Adipocyte (in vitro differentiated cells): ENCODE measurements at regions not wholly inside any gene's neighbourhood (a gene's known extent, or its start where the extent isn't known, plus 50 kb on each side); places are given as distances from the start of the nearest gene placed in this dataset.

Experiments
- DNase-seq: peaks from one replicate; pipeline ENCODE4 v3.0.0-alpha.2; 2015; ENCODE audit warnings: low read depth
- H3K27me3 ChIP-seq: replicated peaks from 2 replicates; pipeline ENCODE4 v1.7.0; 2013; ENCODE audit warnings: mild to moderate bottlenecking, low read length, moderate library complexity; ENCODE audit not compliant: control insufficient read depth, insufficient read depth
- H3K36me3 ChIP-seq: 2 replicates; pipeline ENCODE4 v1.7.0; 2013; ENCODE audit warnings: low read length, mild to moderate bottlenecking, moderate library complexity; ENCODE audit not compliant: control insufficient read depth, insufficient read depth, severe bottlenecking
- H3K4me1 ChIP-seq: 2 replicates; pipeline ENCODE4 v1.7.0; 2013; ENCODE audit warnings: mild to moderate bottlenecking, low read length, moderate library complexity; ENCODE audit not compliant: control insufficient read depth, insufficient read depth
- H3K4me3 ChIP-seq: 2 replicates; pipeline ENCODE4 v1.7.0; 2013; ENCODE audit warnings: mild to moderate bottlenecking, low read length, moderate library complexity
- H3K9ac ChIP-seq: 2 replicates; pipeline ENCODE4 v1.7.0; 2013; ENCODE audit warnings: mild to moderate bottlenecking, low read length, moderate library complexity
- H3K9me3 ChIP-seq: 2 replicates; pipeline ENCODE4 v1.7.0; 2013; ENCODE audit warnings: mild to moderate bottlenecking, low read length, moderate library complexity; ENCODE audit not compliant: control insufficient read depth

DNA sequence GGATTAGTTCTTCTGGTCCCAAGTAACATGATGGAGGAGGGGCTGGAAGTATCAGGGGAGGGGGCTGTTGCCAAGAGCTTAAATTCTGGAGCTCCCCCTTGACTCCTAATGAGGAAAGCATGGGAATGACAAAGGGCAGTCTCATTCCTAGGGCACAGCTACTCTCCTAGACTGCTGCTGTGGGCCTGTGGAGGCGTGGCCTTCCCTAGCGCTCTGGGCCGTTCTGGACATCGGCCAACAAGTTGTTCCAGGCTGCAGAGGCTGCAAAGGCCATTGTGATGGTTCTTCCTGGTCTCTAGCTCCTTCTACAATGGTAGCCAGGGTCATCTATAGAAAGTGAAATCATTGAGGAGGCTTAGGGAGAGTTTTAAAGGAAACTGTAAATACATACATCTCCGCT lies 916.6 kb downstream of the DIAPH3 start:
- Histone ChIP-seq H3K27me3 (no peaks in the 10 kb centered on the region), H3K9me3 (no peaks in the 10 kb centered on the region), H3K36me3 (no peaks in the 10 kb centered on the region), H3K9ac (no peak overlapping the region), H3K4me1 (no peaks in the 10 kb centered on the region), H3K4me3 (no peak overlapping the region)
- no peak for DNase-seq

DNA sequence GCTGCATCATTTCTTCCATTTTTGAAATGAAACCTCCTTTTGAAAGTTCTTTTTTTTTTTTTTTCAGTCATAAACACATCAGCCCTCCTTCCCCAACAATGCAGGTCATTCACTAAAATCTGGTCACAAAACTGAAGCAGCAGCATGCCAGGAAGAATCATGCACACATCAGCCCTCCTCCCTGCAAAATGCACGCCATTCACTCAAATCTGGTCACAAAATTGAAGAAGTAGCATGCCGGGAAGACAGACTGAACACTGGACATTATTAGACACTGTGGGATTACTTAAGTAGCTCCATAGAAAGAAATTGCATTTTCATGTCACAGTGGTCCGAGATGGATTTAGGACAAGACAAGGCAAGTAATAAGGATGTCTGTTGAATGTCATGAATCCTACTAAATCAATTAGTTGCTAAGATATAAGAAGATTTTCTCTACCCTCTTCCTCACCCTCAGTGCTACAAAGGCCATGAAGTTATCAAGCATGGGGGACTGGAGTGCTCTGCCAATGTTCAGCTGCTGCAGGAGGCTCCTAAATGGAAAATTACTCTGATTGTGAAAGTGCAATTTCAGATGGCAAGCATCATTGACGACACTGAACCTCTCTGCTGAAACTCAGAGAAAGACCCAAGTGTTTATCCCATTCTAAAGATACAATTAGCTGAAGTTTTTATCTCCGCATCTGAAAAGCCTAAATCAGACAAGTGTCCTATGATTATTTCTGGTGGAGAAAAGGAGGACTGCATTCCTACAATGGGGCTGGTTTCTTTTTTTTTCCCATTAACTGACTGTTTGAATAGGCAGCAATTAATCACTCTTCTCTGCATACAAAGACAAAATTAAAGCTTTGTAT lies 913.2 kb downstream of the DIAPH3 start:
- H3K4me1 ChIP-seq, result no peaks in the 10 kb centered on the region
- DNase-seq, result no peak
- H3K9ac ChIP-seq, result no peak overlapping the region
- no peaks in the 10 kb centered on the region for H3K36me3 ChIP-seq
- H3K9me3 ChIP-seq, result no peaks in the 10 kb centered on the region
- no peak overlapping the region for H3K4me3 ChIP-seq
- no peaks in the 10 kb centered on the region for H3K27me3 ChIP-seq

DNA sequence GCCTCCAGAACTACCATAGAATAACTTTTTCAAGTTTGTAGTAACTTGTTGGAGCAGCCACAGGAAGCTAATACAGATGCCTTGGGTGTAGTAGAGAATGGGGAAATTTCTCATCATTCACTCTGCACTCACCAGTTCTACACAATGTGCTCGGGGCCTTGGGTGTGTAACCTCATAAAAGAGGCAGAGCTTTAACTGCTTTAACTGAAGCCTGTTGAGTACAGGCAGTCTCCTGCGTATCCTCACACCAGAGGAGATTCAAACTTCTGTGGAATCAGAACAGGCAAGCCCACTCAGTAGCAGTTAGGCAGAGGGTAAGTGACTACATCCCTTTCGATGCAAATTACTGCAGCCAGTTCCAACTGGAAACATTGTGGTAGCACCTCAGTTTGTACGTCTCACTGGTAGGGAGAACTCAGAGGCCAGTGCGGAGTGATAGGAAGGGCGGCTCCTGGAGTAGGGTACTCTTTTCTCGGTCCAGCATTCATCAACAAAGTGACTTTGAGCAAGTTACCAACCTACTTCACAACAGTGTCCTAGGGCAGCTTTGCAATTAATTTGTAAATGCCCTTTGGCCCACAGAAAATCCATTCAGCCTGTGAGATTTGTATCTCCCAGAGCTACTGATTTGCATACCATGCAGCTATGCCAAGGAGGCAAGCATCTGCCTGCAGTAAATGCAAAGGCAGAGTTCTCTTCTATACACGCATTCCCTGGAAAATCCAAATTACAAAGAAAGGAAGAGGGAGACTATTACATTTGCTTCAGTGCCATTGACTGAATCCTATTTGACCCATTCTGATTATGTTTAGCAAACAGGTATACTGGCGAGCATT lies 904.3 kb downstream of the DIAPH3 start:
- Histone ChIP-seq H3K9ac (no peak overlapping the region), H3K9me3 (no peaks in the 10 kb centered on the region), H3K27me3 (no peaks in the 10 kb centered on the region), H3K4me3 (no peak overlapping the region), H3K4me1 (no peaks in the 10 kb centered on the region), H3K36me3 (no peaks in the 10 kb centered on the region)
- no peak for DNase-seq

GRCh38 chr13:59261928-59262488 lies 901.7 kb downstream of the DIAPH3 start:
- no peak overlapping the region for H3K4me3 ChIP-seq
- H3K27me3 ChIP-seq, result no peaks in the 10 kb centered on the region
- no peak for DNase-seq

DNA sequence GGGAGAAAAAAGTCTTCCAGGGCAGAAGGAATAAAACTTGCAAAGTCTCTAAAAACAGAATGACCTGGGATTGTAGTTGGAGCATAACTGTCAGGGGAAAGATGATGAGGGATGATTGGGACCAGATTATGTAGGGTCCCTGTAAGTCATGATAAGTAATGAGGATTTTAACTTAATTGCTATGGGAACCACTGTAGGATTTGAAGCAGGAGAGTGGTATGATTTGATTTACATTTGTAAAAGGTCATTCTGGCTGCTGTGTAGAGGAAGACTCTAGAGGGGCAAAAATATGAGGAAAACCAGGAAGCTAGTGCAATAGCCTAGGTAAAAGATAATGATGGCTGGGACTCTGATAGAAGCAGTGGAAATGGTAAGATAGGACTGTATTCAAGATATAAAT lies 900.2 kb downstream of the DIAPH3 start:
- Histone ChIP-seq H3K4me1 (no peaks in the 10 kb centered on the region), H3K36me3 (no peaks in the 10 kb centered on the region), H3K9me3 (no peaks in the 10 kb centered on the region), H3K9ac (no peak overlapping the region), H3K4me3 (no peak overlapping the region), H3K27me3 (no peaks in the 10 kb centered on the region)
- DNase-seq, result no peak

More at GRCh38 chr13:59261928-59262488, 901.7 kb downstream of the DIAPH3 start:
- Histone ChIP-seq H3K36me3 (no peaks in the 10 kb centered on the region), H3K9ac (no peak overlapping the region), H3K9me3 (no peaks in the 10 kb centered on the region), H3K4me1 (no peaks in the 10 kb centered on the region)

DNA sequence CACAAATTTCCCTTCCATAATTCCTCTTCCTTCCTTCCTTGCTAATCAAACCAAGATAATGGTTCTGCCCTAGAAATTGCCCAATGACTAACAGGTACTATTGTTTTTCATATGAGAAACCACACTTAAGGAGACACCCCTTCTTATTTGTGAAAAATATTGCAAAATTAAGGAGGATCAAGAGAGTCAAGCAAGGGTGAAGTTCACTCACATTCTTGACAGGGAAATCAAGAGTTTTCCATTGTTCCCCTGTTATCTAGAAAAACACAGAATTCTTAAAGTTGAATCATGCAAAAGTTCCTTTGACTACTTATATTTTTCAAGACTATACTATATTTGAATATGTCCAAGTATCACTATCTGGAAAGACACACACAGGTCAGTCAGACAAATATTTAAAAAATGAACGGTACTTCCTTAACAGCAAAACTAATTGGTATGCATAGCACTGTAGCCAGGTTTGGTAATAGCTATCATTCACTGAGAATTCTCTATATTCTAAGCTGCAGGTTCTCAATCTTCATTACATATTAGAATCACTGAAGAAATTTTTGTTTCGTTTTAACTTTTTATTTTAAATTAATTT lies 897.2 kb downstream of the DIAPH3 start:
- Histone ChIP-seq H3K9ac (no peak overlapping the region), H3K4me3 (no peak overlapping the region), H3K36me3 (no peaks in the 10 kb centered on the region), H3K4me1 (no peaks in the 10 kb centered on the region), H3K9me3 (no peaks in the 10 kb centered on the region), H3K27me3 (no peaks in the 10 kb centered on the region)
- DNase-seq, result no peak

DNA sequence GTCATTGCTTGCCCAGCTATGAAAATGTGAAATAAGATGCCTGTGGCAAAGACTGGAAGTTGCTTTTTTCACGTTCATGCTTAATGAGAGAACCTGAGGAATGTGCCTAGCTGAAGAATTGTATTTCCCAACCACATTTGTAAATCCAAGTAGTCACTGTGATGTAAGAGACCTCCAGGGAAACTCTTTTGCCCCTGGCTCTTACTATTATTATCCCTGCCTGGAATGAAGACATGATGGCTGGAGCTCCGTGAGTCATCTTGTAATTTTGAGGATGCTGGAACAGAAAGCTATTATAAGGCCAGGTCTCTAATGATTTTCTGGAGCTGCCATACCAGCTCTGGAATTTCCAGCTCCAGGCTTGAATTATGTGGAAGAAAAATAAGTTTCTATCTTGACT lies 894.3 kb downstream of the DIAPH3 start:
- H3K9me3 ChIP-seq, result no peaks in the 10 kb centered on the region
- peak; percentile 2 for DNase-seq
- H3K36me3 ChIP-seq, result no peaks in the 10 kb centered on the region
- no peaks in the 10 kb centered on the region for H3K4me1 ChIP-seq
- no peak overlapping the region for H3K9ac ChIP-seq
- no peaks in the 10 kb centered on the region for H3K27me3 ChIP-seq
- no peak overlapping the region for H3K4me3 ChIP-seq

DNA sequence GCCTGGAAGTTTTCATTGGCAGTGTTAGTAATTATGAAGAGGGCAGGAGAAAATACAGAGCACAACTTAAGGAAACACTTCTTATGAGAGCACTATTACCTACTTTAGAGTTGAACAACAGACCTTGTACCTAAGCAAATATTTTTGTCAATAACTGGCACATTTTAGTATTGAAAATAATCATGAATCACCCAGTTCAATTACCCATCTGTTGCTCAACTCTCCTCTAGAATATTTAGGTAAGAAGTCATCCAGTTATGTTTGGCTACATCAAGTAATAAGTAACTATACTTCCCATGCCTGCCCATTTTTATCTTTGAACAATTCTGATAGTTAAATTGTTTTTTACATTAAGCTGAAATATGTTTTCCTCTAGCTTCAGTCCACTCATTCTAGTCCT lies 893.4 kb downstream of the DIAPH3 start:
- Histone ChIP-seq H3K4me3 (no peak overlapping the region), H3K9ac (no peak overlapping the region), H3K4me1 (no peaks in the 10 kb centered on the region), H3K27me3 (no peaks in the 10 kb centered on the region), H3K36me3 (no peaks in the 10 kb centered on the region), H3K9me3 (no peaks in the 10 kb centered on the region)
- DNase-seq, result no peak

DNA sequence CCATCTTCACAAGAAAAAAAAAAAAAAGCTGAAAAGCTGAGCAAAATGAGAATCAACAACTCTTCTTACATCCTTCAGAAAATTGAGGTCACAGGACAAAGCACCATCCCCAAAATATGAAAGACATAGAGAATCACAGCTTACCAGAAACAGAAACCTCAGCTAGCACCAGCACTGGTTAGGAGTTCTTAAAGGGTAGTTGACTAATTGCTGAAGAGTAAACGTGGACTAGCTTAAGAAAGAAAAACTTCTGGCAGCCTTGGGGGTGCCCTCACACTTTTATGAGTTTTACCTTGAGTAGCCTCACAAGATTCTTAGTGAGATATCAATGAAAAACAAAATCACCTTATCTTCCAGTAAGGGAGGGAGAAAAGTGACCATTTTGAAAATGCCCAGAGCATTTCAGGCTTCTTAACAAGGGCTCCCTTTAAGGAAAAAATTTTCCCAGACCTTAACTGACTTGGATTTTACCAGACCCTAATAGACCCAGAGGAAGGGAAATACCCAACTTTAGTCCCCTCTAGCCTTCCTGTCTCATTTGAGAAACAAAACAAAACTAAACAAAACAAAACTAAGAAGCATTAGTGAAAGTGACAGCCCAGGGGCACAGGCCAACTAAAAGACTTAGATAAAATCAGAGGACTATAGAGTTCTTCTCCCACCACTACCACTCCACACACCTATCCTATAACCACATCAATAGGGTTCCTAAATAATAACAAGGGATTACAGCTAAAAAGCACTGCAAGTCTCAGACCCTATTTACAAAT lies 888.6 kb downstream of the DIAPH3 start:
- DNase-seq, result no peak
- no peaks in the 10 kb centered on the region for H3K36me3 ChIP-seq
- H3K27me3 ChIP-seq, result no peaks in the 10 kb centered on the region
- no peaks in the 10 kb centered on the region for H3K9me3 ChIP-seq
- H3K4me3 ChIP-seq, result no peak overlapping the region
- H3K4me1 ChIP-seq, result no peaks in the 10 kb centered on the region
- no peak overlapping the region for H3K9ac ChIP-seq

- no peak overlapping the region for H3K4me3 ChIP-seq
- no peak for DNase-seq
- no peaks in the 10 kb centered on the region for H3K27me3 ChIP-seq
- no peaks in the 10 kb centered on the region for H3K36me3 ChIP-seq
- no peaks in the 10 kb centered on the region for H3K4me1 ChIP-seq
- H3K9ac ChIP-seq, result no peak overlapping the region
- H3K9me3 ChIP-seq, result no peaks in the 10 kb centered on the region
Measured at GRCh38 chr13:59276436-59276835, 887.3 kb downstream of the DIAPH3 start.
